HepG2 (cell line): ENCODE measurements at regions not wholly inside any gene's neighbourhood (a gene's known extent, or its start where the extent isn't known, plus 50 kb on each side); places are given as distances from the start of the nearest gene placed in this dataset.

Experiments
- ATAC-seq: fragments of 200-7000 bp; cut with Tn5 transposase; 3 replicates; pipeline ENCODE4 v1.9.1; 2020; ENCODE audit warnings: mild to moderate bottlenecking, moderate library complexity
- BruUV-seq: library from RNA; stranded (reverse); fragments of 400-500 nt; replicated peaks from 2 replicates; lab custom pipeline; 2021; lab: Mats Ljungman, UMichigan
- CTCF ChIA-PET: fragments of 300-600 bp; formaldehyde crosslinking; extraction: SDS; loops from one replicate; lab custom pipeline; 2021; ENCODE audit warnings: low total read pairs, inconsistent platforms, low intra/inter-chr PET ratio; lab: Yijun Ruan, JAX
- POLR2A ChIA-PET: fragments of 350-600 bp; sonication (Branson Sonifier 250); formaldehyde crosslinking; loops from one replicate; lab custom pipeline; 2020; ENCODE audit warnings: antibody characterized with exemption, inconsistent platforms; lab: Yijun Ruan, JAX
- DNase-seq: peaks from one replicate; pipeline ENCODE4 v3.0.0-alpha.2; 2015; ENCODE audit warnings: low spot score
- FAIRE-seq: peaks from 3 replicates; lab custom pipeline; 2011; peaks lifted over from hg19 to GRCh38; lab: Jason Lieb, UNC
- H2AFZ ChIP-seq: one replicate; pipeline ENCODE4 v1.6.1; 2011; ENCODE audit warnings: low read length, inconsistent platforms
- H3K27ac ChIP-seq: fragments of 300-600 bp; 3 replicates; pipeline ENCODE4 v1.8.0; 2011; ENCODE audit warnings: mixed run types, mild to moderate bottlenecking, mixed read lengths, low read length, inconsistent platforms; ENCODE audit not compliant: insufficient read depth; ENCODE audit errors: extremely low read length
- H3K27me3 ChIP-seq, 2 experiments: fragments of 200-600 bp in 1 of 2; 2 replicates in 1 of 2; 3 replicates in 1 of 2; pipeline versions ENCODE4 v1.6.0 to v1.8.0; 2011; ENCODE audit warnings: low read length in 2 of 2, mild to moderate bottlenecking in 2 of 2, moderate library complexity in 2 of 2, inconsistent platforms in 1 of 2; ENCODE audit not compliant: insufficient read depth in 2 of 2, control insufficient read depth in 1 of 2
- H3K36me3 ChIP-seq, 2 experiments: fragments of 200-600 bp in 1 of 2; replicated peaks in 1 of 2; 2 replicates in 1 of 2; 3 replicates in 1 of 2; pipeline versions ENCODE4 v1.5.1 to v1.8.0; 2011; ENCODE audit warnings: low read length in 2 of 2, inconsistent platforms in 1 of 2; ENCODE audit not compliant: insufficient read depth in 2 of 2, control insufficient read depth in 1 of 2
- H3K4me1 ChIP-seq: 2 replicates; pipeline ENCODE4 v1.5.1; 2012; ENCODE audit warnings: low read length, inconsistent platforms; ENCODE audit not compliant: insufficient read depth
- H3K4me2 ChIP-seq: 2 replicates; pipeline ENCODE4 v1.6.0; 2011; ENCODE audit warnings: low read depth, low read length, inconsistent platforms
- H3K4me3 ChIP-seq, 3 experiments: fragments of 200-600 bp in 1 of 3; sonication (generic), shearing (Covaris generic) in 1 of 3; replicated peaks in 1 of 3; 2 replicates each; pipeline ENCODE4 v1.5.1; 2011 to 2016; ENCODE audit warnings: low read length in 3 of 3, inconsistent platforms in 2 of 3, low read depth in 2 of 3, mild to moderate bottlenecking in 2 of 3, control low read depth in 1 of 3, mixed read lengths in 1 of 3; ENCODE audit not compliant: insufficient read depth in 1 of 3
- H3K79me2 ChIP-seq: one replicate; pipeline ENCODE4 v1.6.1; 2011; ENCODE audit warnings: low read length, inconsistent platforms; ENCODE audit not compliant: insufficient read depth
- H3K9ac ChIP-seq: 2 replicates; pipeline ENCODE4 v1.6.0; 2011; ENCODE audit warnings: mild to moderate bottlenecking, low read depth, low read length, inconsistent platforms; ENCODE audit not compliant: insufficient read depth
- H3K9me3 ChIP-seq: 2 replicates; pipeline ENCODE4 v1.5.1; 2012; ENCODE audit warnings: mild to moderate bottlenecking, low read length
- H4K20me1 ChIP-seq: 2 replicates; pipeline ENCODE4 v1.6.0; 2011; ENCODE audit warnings: inconsistent platforms, mild to moderate bottlenecking, low read length, moderate library complexity; ENCODE audit not compliant: insufficient read depth
- CBFB ChIP-seq: sonication (generic); formaldehyde crosslinking; IDR thresholded peaks from 2 replicates; pipeline ENCODE4 v1.4.0; 2020; ENCODE audit warnings: missing genetic modification reagents
- MIER3 ChIP-seq: IDR thresholded peaks from 2 replicates; pipeline ENCODE4 v1.6.1; 2016; ENCODE audit warnings: missing compliant biosample characterization, borderline replicate concordance
- MYC ChIP-seq: sonication (generic); formaldehyde crosslinking; IDR thresholded peaks from 2 replicates; pipeline ENCODE4 v1.9.0; 2021; ENCODE audit warnings: missing genetic modification reagents, borderline replicate concordance
- SP140L ChIP-seq: sonication (generic); formaldehyde crosslinking; IDR thresholded peaks from 2 replicates; pipeline ENCODE4 v1.4.0; 2020; ENCODE audit warnings: missing genetic modification reagents, borderline replicate concordance
- STAG1 ChIP-seq: sonication (generic); formaldehyde crosslinking; IDR thresholded peaks from 2 replicates; pipeline ENCODE4 v1.4.0; 2020; ENCODE audit warnings: missing genetic modification reagents
- ZNF234 ChIP-seq: sonication (generic); formaldehyde crosslinking; conservative IDR thresholded peaks from 2 replicates; pipeline ENCODE4 v1.5.1; 2020; ENCODE audit warnings: mild to moderate bottlenecking, missing genetic modification reagents
- ZNF605 ChIP-seq: sonication (generic); formaldehyde crosslinking; IDR thresholded peaks from 2 replicates; pipeline ENCODE4 v1.8.0; 2022; ENCODE audit warnings: mild to moderate bottlenecking, missing genetic modification reagents
- ZNF766 ChIP-seq: sonication (generic); formaldehyde crosslinking; IDR thresholded peaks from 2 replicates; pipeline ENCODE4 v1.5.0; 2020; ENCODE audit warnings: missing genetic modification reagents, borderline replicate concordance
- WGBS: methylation state at CpG from one replicate; pipeline ENCODE4 v1.1.6; 2017; ENCODE audit warnings: low lambda C conversion rate; 5-methylcytosine and 5-hydroxymethylcytosine counted together
- in situ Hi-C: cut with HindIII; loops from 2 replicates; pipeline ENCODE4 v1.10.0; 2017; ENCODE audit warnings: low pct_unique_long_range_greater_than_20kb; ENCODE audit not compliant: extremely low pct_ligation_motif_present
- intact Hi-C: fragments of 100-400 bp; cut with micrococcal nuclease; formaldehyde crosslinking; loops from one replicate; pipeline ENCODE4 v1.10.0; 2022; ENCODE audit not compliant: unreplicated experiment
- TF ChIP-seq, protein P1 (sequence below): fragments of 450-650 bp; IDR thresholded peaks from 2 replicates; pipeline ENCODE4 v1.6.1; 2016
- TF ChIP-seq, protein P2 (sequence below): sonication (generic); formaldehyde crosslinking; IDR thresholded peaks from one replicate; pipeline ENCODE4 v1.5.1; 2020; ENCODE audit warnings: mild to moderate bottlenecking, missing genetic modification reagents; ENCODE audit errors: not compliant biosample characterization

DNA sequence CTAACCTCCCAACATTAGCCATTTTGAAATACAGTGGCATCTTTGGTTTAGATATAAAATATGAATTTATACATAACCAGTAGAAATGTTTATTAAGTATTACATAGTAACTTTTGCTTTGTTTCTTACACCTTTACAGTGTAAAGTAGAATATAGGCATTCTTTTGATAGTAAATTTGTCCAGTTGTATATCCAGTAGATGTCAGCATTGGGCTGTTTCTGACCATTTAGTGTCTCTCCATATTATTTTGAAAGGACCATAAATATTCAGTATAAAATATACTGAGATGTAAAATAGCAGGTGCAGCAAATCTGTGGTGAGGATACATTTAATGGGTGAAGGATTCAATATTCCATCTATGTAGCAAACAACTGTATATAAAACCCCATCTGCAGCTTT, 115.8 kb upstream of the ZRANB2 start:
- no peak overlapping the region for H3K4me3 ChIP-seq
- no peak overlapping the region for H3K4me2 ChIP-seq
- intact Hi-C loops = loop anchor here (5.0 kb wide), 2 partner anchors 326 to 841 kb away; no protein-coding TSS in a partner anchor
- TF ChIP-seq SP140L (CRISPR knock-in tag) (no peak), STAG1 (CRISPR knock-in tag) (peak; percentile 37; the same call in 1 of the 2 replicates), CBFB (CRISPR knock-in tag) (no peak)
- no peaks in the 10 kb centered on the region for H3K27me3 ChIP-seq
- FAIRE-seq (no peak), ATAC-seq (no peak), DNase-seq (no peak)
- no peaks in the 10 kb centered on the region for H3K36me3 ChIP-seq
- H4K20me1 ChIP-seq = no peaks in the 10 kb centered on the region
- BruUV-seq = no TSS peak
- no peak overlapping the region for H2AFZ ChIP-seq
- CTCF ChIA-PET = no interaction called here
- H3K27ac ChIP-seq = no peak overlapping the region
- no peaks in the 10 kb centered on the region for H3K4me1 ChIP-seq
- in situ Hi-C loops = no loop called here
- H3K9me3 ChIP-seq = peaks cover 19% of the 10 kb centered on the region
- no peak overlapping the region for H3K9ac ChIP-seq
- H3K79me2 ChIP-seq = no peaks in the 10 kb centered on the region
- POLR2A ChIA-PET = no interaction called here

DNA sequence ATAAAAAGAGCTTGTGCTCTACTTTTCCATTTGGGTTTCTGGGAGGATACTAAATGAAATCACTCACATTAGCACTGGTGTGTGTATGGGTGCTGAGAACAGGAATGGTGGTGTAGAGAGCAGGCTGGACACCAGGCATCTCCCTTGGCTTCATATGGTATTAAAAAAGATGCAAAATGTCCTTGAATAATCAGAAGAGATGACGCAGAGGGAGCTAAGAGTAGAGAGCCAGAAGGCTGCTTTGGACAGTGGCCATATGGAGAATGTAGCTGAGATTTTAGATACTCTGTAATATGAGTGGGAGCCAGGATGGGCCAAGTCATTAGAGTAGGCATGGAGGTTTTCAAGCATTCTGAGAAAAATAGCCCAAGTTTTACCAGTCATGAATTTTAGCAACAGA, 112.3 kb upstream of the ZRANB2 start:
- 5% methylated on average over 1 of the region's 1 CpG for WGBS
- BruUV-seq = no TSS peak
- intact Hi-C loops (no loop called here), in situ Hi-C loops (no loop called here)
- Histone ChIP-seq H3K27ac (no peak overlapping the region), H3K9me3 (peaks cover 42% of the 10 kb centered on the region), H3K27me3 (no peaks in the 10 kb centered on the region), H2AFZ (no peak overlapping the region), H3K4me3 (no peak overlapping the region), H3K36me3 (no peaks in the 10 kb centered on the region), H4K20me1 (no peaks in the 10 kb centered on the region), H3K4me1 (no peaks in the 10 kb centered on the region), H3K79me2 (no peaks in the 10 kb centered on the region), H3K4me2 (no peak overlapping the region), H3K9ac (no peak overlapping the region)
- ChIA-PET CTCF (no interaction called here), POLR2A (no interaction called here)
- FAIRE-seq (no peak), DNase-seq (no peak), ATAC-seq (no peak)
- TF ChIP-seq ZNF605 (CRISPR knock-in tag) (no peak), MIER3 (CRISPR knock-in tag) (no peak), ZNF766 (CRISPR knock-in tag) (no peak), MYC (no peak), ZNF234 (CRISPR knock-in tag) (no peak)
- TF ChIP-seq, protein P1, sequence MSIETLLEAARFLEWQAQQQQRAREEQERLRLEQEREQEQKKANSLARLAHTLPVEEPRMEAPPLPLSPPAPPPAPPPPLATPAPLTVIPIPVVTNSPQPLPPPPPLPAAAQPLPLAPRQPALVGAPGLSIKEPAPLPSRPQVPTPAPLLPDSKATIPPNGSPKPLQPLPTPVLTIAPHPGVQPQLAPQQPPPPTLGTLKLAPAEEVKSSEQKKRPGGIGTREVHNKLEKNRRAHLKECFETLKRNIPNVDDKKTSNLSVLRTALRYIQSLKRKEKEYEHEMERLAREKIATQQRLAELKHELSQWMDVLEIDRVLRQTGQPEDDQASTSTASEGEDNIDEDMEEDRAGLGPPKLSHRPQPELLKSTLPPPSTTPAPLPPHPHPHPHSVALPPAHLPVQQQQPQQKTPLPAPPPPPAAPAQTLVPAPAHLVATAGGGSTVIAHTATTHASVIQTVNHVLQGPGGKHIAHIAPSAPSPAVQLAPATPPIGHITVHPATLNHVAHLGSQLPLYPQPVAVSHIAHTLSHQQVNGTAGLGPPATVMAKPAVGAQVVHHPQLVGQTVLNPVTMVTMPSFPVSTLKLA = no peak
- TF ChIP-seq, protein P2, sequence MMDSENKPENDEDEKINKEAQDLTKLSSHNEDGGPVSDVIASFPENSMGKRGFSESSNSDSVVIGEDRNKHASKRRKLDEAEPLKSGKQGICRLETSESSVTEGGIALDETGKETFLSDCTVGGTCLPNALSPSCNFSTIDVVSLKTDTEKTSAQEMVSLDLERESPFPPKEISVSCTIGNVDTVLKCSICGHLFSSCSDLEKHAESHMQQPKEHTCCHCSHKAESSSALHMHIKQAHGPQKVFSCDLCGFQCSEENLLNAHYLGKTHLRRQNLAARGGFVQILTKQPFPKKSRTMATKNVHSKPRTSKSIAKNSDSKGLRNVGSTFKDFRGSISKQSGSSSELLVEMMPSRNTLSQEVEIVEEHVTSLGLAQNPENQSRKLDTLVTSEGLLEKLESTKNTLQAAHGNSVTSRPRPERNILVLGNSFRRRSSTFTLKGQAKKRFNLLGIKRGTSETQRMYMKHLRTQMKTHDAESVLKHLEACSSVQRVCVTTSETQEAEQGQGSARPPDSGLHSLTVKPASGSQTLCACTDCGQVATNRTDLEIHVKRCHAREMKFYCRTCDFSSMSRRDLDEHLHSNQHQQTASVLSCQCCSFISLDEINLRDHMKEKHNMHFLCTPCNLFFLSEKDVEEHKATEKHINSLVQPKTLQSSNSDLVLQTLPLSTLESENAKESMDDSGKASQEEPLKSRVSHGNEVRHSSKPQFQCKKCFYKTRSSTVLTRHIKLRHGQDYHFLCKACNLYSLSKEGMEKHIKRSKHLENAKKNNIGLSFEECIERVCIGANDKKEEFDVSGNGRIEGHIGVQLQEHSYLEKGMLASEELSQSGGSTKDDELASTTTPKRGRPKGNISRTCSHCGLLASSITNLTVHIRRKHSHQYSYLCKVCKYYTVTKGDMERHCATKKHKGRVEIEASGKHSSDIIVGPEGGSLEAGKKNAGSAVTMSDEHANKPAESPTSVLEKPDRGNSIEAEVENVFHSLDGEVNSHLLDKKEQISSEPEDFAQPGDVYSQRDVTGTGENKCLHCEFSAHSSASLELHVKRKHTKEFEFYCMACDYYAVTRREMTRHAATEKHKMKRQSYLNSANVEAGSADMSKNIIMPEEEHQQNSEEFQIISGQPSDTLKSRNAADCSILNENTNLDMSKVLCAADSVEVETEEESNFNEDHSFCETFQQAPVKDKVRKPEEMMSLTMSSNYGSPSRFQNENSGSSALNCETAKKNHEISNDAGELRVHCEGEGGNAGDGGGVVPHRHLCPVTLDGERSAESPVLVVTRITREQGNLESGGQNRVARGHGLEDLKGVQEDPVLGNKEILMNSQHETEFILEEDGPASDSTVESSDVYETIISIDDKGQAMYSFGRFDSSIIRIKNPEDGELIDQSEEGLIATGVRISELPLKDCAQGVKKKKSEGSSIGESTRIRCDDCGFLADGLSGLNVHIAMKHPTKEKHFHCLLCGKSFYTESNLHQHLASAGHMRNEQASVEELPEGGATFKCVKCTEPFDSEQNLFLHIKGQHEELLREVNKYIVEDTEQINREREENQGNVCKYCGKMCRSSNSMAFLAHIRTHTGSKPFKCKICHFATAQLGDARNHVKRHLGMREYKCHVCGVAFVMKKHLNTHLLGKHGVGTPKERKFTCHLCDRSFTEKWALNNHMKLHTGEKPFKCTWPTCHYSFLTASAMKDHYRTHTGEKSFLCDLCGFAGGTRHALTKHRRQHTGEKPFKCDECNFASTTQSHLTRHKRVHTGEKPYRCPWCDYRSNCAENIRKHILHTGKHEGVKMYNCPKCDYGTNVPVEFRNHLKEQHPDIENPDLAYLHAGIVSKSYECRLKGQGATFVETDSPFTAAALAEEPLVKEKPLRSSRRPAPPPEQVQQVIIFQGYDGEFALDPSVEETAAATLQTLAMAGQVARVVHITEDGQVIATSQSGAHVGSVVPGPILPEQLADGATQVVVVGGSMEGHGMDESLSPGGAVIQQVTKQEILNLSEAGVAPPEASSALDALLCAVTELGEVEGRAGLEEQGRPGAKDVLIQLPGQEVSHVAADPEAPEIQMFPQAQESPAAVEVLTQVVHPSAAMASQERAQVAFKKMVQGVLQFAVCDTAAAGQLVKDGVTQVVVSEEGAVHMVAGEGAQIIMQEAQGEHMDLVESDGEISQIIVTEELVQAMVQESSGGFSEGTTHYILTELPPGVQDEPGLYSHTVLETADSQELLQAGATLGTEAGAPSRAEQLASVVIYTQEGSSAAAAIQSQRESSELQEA (CRISPR knock-in tag) = no peak
